WTC11 (cell line): ENCODE measurements at regions not wholly inside any gene's neighbourhood (a gene's known extent, or its start where the extent isn't known, plus 50 kb on each side); places are given as distances from the start of the nearest gene placed in this dataset.

ENCODE experiments used
- ATAC-seq: fragments of 200-7000 bp; cut with Tn5 transposase; 2 replicates; pipeline ENCODE4 v1.10.0; 2021; ENCODE audit warnings: mild to moderate bottlenecking, moderate library complexity
- CTCF ChIA-PET: fragments of 300-600 bp; sonication (Branson Sonifier 250); formaldehyde crosslinking; loops from one replicate; lab custom pipeline; 2021; ENCODE audit warnings: antibody characterized with exemption; lab: Charles Lee
- POLR2A ChIA-PET: fragments of 350-600 bp; sonication (Branson Sonifier 250); formaldehyde crosslinking; loops from one replicate; lab custom pipeline; 2021; ENCODE audit warnings: antibody characterized with exemption; lab: Charles Lee
- DNase-seq: peaks from one replicate; pipeline ENCODE4 v3.0.0; 2021; ENCODE audit warnings: low spot score
- H3K27ac Mint-ChIP-seq: 2 replicates; pipeline ENCODE4 v1.8.0; 2021; ENCODE audit warnings: mixed read lengths
- H3K27me3 Mint-ChIP-seq: 2 replicates; pipeline ENCODE4 v1.8.0; 2021; ENCODE audit warnings: low read depth, mild to moderate bottlenecking, moderate library complexity, mixed read lengths
- H3K36me3 Mint-ChIP-seq: 2 replicates; pipeline ENCODE4 v1.8.0; 2021; ENCODE audit warnings: mixed read lengths
- H3K4me1 Mint-ChIP-seq: 2 replicates; pipeline ENCODE4 v1.8.0; 2022; ENCODE audit warnings: mixed read lengths
- H3K4me3 Mint-ChIP-seq: 2 replicates; pipeline ENCODE4 v1.8.0; 2021; ENCODE audit warnings: mild to moderate bottlenecking, moderate library complexity, mixed read lengths
- H3K9me3 Mint-ChIP-seq: 2 replicates; pipeline ENCODE4 v1.8.0; 2021; ENCODE audit warnings: mixed read lengths
- ETV6 ChIP-seq: sonication (generic); formaldehyde crosslinking; IDR thresholded peaks from 2 replicates; pipeline ENCODE4 v1.8.1; 2022; ENCODE audit warnings: mild to moderate bottlenecking, missing genetic modification reagents
- GABPB1 ChIP-seq: sonication (generic); formaldehyde crosslinking; IDR thresholded peaks from 2 replicates; pipeline ENCODE4 v1.8.1; 2023; ENCODE audit warnings: mild to moderate bottlenecking, missing genetic modification reagents
- GRHL2 ChIP-seq: fragments of 250-450 bp; sonication (Bioruptor Pico); IDR thresholded peaks from 2 replicates; pipeline ENCODE4 v1.8.0; 2022; ENCODE audit warnings: mild to moderate bottlenecking, moderate library complexity; ENCODE audit not compliant: insufficient replicate concordance, severe bottlenecking
- HMGA2 ChIP-seq: fragments of 250-450 bp; sonication (Bioruptor Pico); IDR thresholded peaks from 2 replicates; pipeline ENCODE4 v1.4.0; 2021; ENCODE audit warnings: mild to moderate bottlenecking, moderate library complexity
- IRF2 ChIP-seq: sonication (generic); formaldehyde crosslinking; IDR thresholded peaks from 2 replicates; pipeline ENCODE4 v1.8.0; 2022; ENCODE audit warnings: low read depth, missing genetic modification reagents, borderline replicate concordance
- OVOL2 ChIP-seq: fragments of 250-450 bp; sonication (Bioruptor Pico); IDR thresholded peaks from 2 replicates; pipeline ENCODE4 v1.9.0; 2021; ENCODE audit warnings: mild to moderate bottlenecking, borderline replicate concordance
- SOX15 ChIP-seq: fragments of 250-450 bp; sonication (Bioruptor Pico); IDR thresholded peaks from 2 replicates; pipeline ENCODE4 v1.9.0; 2021; ENCODE audit warnings: mild to moderate bottlenecking
- TEAD1 ChIP-seq: sonication (generic); formaldehyde crosslinking; IDR thresholded peaks from 2 replicates; pipeline ENCODE4 v1.8.0; 2022; ENCODE audit warnings: mild to moderate bottlenecking, missing genetic modification reagents
- TEAD4 ChIP-seq: sonication (generic); formaldehyde crosslinking; IDR thresholded peaks from 2 replicates; pipeline ENCODE4 v1.8.0; 2022; ENCODE audit warnings: mild to moderate bottlenecking, missing genetic modification reagents
- ZBTB21 ChIP-seq: sonication (generic); formaldehyde crosslinking; IDR thresholded peaks from 2 replicates; pipeline ENCODE4 v1.8.1; 2023; ENCODE audit warnings: mild to moderate bottlenecking, missing genetic modification reagents, borderline replicate concordance
- ZNF138 ChIP-seq: sonication (generic); formaldehyde crosslinking; conservative IDR thresholded peaks from 2 replicates; pipeline ENCODE4 v1.8.1; 2022; ENCODE audit warnings: mild to moderate bottlenecking, moderate library complexity, missing genetic modification reagents
- ZNF219 ChIP-seq: sonication (generic); formaldehyde crosslinking; IDR thresholded peaks from 2 replicates; pipeline ENCODE4 v1.8.0; 2023; ENCODE audit warnings: missing genetic modification reagents, mild to moderate bottlenecking, borderline replicate concordance
- ZNF232 ChIP-seq: sonication (generic); formaldehyde crosslinking; IDR thresholded peaks from 2 replicates; pipeline ENCODE4 v1.8.0; 2022; ENCODE audit warnings: mild to moderate bottlenecking, missing genetic modification reagents
- TF ChIP-seq, protein P1 (sequence below): sonication (generic); formaldehyde crosslinking; IDR thresholded peaks from 2 replicates; pipeline ENCODE4 v1.8.1; 2023; ENCODE audit warnings: mild to moderate bottlenecking, moderate library complexity, missing genetic modification reagents
- TF ChIP-seq, protein P2 (sequence below): fragments of 200-600 bp; IDR thresholded peaks from 2 replicates; pipeline ENCODE4 v1.8.0; 2022; ENCODE audit warnings: antibody characterized with exemption
- TF ChIP-seq, protein P3 (sequence below): sonication (generic); formaldehyde crosslinking; IDR thresholded peaks from 2 replicates; pipeline ENCODE4 v1.8.0; 2022; ENCODE audit warnings: mild to moderate bottlenecking, missing genetic modification reagents
- TF ChIP-seq, protein P4 (sequence below): sonication (generic); formaldehyde crosslinking; IDR thresholded peaks from 2 replicates; pipeline ENCODE4 v1.8.1; 2022; ENCODE audit warnings: low read depth, missing genetic modification reagents, borderline replicate concordance
- TF ChIP-seq, protein P5 (sequence below): sonication (generic); formaldehyde crosslinking; IDR thresholded peaks from 2 replicates; pipeline ENCODE4 v1.8.0; 2023; ENCODE audit warnings: missing genetic modification reagents, mild to moderate bottlenecking, borderline replicate concordance
- TF ChIP-seq, protein P6 (sequence below): sonication (generic); formaldehyde crosslinking; IDR thresholded peaks from 2 replicates; pipeline ENCODE4 v1.8.1; 2023; ENCODE audit warnings: mild to moderate bottlenecking, missing genetic modification reagents, moderate library complexity
- TF ChIP-seq, protein P7 (sequence below): sonication (generic); formaldehyde crosslinking; IDR thresholded peaks from 2 replicates; pipeline ENCODE4 v1.8.1; 2022; ENCODE audit warnings: mild to moderate bottlenecking, moderate library complexity, missing genetic modification reagents
- TF ChIP-seq, protein P8 (sequence below): fragments of 250-450 bp; sonication (Bioruptor Pico); IDR thresholded peaks from 2 replicates; pipeline ENCODE4 v1.9.0; 2021; ENCODE audit warnings: mild to moderate bottlenecking

DNA sequence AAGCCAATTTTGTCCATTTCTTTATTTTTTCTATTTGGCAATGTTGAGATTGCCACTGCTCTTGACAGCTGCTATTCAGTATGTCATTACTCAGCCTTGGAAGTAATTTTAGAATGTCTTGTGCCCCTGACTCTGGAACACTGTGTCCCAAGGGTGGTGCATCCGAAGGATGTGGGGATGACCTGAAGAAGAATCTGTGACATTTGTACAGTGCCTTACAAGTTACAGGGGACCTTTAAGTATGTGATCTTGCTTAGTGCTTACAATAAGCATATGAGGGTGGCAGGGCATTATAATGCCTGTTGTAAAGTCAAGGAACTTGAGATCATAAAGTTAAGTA is 239.5 kb downstream of the REEP3 start:
- H3K4me1 Mint-ChIP-seq, result no peaks in the 10 kb centered on the region; the same call in 1 of the 2 replicates
- POLR2A ChIA-PET, result no interaction called here
- H3K27me3 Mint-ChIP-seq, result no peaks in the 10 kb centered on the region

DNA sequence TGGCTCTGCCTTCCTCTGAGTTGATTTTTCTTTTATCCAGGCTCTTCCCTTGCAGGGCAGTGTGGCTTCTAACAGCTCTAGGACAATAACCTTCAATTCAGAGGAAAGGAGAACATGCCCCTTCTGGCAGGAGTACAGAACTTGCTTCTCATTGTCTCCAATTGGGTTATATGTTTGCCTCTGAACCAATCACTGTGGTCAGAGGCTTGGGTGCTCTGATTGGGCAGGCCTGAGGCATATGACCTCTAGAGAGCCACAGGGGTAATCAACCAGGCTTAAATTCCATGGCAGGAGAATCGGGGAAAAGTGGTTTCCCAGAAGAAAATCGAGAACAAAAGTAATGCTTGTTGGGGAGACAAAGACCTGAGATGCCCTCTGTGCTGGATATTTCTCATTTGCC is 240.0 kb downstream of the REEP3 start:
- ATAC-seq, result peak; percentile 96
- CTCF ChIA-PET, result no interaction called here

More for the DNA sequence above, 239.5 kb downstream of the REEP3 start:
- no peak for ATAC-seq
- TF ChIP-seq ZNF219 (CRISPR knock-in tag), result no peak
- no peak for TF ChIP-seq SOX15 (CRISPR knock-in tag)
- no peak overlapping the region for H3K4me3 Mint-ChIP-seq
- no peak for DNase-seq
- H3K36me3 Mint-ChIP-seq, result no peaks in the 10 kb centered on the region
- H3K27ac Mint-ChIP-seq, result no peak overlapping the region
- no peaks in the 10 kb centered on the region; the same call in 1 of the 2 replicates for H3K9me3 Mint-ChIP-seq
- CTCF ChIA-PET, result no interaction called here

DNA sequence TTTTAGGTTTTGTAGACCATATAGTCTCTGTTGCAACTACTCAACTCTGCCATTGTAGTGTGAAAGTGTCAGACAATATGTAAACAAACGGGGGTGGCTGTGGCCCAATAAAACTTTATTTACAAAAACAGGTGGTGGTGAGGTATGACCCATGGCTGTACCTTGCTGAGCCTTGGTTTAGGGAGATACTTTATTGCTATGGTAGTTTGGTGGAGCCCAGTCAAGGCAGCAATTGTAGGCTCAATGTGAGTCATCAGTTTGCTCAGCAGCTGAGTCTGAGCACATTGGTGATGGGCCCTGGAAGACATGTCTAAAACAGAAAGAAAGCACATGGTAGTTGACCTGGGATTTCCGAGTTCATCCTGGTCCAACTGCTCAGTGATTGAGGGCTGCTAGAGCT is 242.5 kb downstream of the REEP3 start:
- Mint-ChIP-seq H3K27ac (no peak overlapping the region), H3K36me3 (no peaks in the 10 kb centered on the region), H3K4me3 (no peak overlapping the region), H3K4me1 (peaks cover 12% of the 10 kb centered on the region), H3K27me3 (no peaks in the 10 kb centered on the region), H3K9me3 (no peaks in the 10 kb centered on the region; the same call in 1 of the 2 replicates)
- ChIA-PET CTCF (no interaction called here), POLR2A (no interaction called here)
- DNase-seq (no peak), ATAC-seq (no peak)
- TF ChIP-seq ZNF232, result no peak
- TF ChIP-seq, protein P1, sequence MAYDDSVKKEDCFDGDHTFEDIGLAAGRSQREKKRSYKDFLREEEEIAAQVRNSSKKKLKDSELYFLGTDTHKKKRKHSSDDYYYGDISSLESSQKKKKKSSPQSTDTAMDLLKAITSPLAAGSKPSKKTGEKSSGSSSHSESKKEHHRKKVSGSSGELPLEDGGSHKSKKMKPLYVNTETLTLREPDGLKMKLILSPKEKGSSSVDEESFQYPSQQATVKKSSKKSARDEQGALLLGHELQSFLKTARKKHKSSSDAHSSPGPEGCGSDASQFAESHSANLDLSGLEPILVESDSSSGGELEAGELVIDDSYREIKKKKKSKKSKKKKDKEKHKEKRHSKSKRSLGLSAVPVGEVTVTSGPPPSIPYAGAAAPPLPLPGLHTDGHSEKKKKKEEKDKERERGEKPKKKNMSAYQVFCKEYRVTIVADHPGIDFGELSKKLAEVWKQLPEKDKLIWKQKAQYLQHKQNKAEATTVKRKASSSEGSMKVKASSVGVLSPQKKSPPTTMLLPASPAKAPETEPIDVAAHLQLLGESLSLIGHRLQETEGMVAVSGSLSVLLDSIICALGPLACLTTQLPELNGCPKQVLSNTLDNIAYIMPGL (CRISPR knock-in tag), result no peak
- TF ChIP-seq GRHL2 (CRISPR knock-in tag), result no peak
- TF ChIP-seq, protein P2, sequence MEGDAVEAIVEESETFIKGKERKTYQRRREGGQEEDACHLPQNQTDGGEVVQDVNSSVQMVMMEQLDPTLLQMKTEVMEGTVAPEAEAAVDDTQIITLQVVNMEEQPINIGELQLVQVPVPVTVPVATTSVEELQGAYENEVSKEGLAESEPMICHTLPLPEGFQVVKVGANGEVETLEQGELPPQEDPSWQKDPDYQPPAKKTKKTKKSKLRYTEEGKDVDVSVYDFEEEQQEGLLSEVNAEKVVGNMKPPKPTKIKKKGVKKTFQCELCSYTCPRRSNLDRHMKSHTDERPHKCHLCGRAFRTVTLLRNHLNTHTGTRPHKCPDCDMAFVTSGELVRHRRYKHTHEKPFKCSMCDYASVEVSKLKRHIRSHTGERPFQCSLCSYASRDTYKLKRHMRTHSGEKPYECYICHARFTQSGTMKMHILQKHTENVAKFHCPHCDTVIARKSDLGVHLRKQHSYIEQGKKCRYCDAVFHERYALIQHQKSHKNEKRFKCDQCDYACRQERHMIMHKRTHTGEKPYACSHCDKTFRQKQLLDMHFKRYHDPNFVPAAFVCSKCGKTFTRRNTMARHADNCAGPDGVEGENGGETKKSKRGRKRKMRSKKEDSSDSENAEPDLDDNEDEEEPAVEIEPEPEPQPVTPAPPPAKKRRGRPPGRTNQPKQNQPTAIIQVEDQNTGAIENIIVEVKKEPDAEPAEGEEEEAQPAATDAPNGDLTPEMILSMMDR, result no peak
- no peak for TF ChIP-seq IRF2 (CRISPR knock-in tag)
- TF ChIP-seq, protein P3, sequence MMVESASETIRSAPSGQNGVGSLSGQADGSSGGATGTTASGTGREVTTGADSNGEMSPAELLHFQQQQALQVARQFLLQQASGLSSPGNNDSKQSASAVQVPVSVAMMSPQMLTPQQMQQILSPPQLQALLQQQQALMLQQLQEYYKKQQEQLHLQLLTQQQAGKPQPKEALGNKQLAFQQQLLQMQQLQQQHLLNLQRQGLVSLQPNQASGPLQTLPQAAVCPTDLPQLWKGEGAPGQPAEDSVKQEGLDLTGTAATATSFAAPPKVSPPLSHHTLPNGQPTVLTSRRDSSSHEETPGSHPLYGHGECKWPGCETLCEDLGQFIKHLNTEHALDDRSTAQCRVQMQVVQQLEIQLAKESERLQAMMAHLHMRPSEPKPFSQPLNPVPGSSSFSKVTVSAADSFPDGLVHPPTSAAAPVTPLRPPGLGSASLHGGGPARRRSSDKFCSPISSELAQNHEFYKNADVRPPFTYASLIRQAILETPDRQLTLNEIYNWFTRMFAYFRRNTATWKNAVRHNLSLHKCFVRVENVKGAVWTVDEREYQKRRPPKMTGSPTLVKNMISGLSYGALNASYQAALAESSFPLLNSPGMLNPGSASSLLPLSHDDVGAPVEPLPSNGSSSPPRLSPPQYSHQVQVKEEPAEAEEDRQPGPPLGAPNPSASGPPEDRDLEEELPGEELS (CRISPR knock-in tag), result no peak
- no peak for TF ChIP-seq HMGA2 (CRISPR knock-in tag)
- TF ChIP-seq TEAD4 (CRISPR knock-in tag), result no peak
- TF ChIP-seq OVOL2 (CRISPR knock-in tag), result no peak
- TF ChIP-seq, protein P4, sequence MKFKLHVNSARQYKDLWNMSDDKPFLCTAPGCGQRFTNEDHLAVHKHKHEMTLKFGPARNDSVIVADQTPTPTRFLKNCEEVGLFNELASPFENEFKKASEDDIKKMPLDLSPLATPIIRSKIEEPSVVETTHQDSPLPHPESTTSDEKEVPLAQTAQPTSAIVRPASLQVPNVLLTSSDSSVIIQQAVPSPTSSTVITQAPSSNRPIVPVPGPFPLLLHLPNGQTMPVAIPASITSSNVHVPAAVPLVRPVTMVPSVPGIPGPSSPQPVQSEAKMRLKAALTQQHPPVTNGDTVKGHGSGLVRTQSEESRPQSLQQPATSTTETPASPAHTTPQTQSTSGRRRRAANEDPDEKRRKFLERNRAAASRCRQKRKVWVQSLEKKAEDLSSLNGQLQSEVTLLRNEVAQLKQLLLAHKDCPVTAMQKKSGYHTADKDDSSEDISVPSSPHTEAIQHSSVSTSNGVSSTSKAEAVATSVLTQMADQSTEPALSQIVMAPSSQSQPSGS (CRISPR knock-in tag), result no peak
- TF ChIP-seq, protein P5, sequence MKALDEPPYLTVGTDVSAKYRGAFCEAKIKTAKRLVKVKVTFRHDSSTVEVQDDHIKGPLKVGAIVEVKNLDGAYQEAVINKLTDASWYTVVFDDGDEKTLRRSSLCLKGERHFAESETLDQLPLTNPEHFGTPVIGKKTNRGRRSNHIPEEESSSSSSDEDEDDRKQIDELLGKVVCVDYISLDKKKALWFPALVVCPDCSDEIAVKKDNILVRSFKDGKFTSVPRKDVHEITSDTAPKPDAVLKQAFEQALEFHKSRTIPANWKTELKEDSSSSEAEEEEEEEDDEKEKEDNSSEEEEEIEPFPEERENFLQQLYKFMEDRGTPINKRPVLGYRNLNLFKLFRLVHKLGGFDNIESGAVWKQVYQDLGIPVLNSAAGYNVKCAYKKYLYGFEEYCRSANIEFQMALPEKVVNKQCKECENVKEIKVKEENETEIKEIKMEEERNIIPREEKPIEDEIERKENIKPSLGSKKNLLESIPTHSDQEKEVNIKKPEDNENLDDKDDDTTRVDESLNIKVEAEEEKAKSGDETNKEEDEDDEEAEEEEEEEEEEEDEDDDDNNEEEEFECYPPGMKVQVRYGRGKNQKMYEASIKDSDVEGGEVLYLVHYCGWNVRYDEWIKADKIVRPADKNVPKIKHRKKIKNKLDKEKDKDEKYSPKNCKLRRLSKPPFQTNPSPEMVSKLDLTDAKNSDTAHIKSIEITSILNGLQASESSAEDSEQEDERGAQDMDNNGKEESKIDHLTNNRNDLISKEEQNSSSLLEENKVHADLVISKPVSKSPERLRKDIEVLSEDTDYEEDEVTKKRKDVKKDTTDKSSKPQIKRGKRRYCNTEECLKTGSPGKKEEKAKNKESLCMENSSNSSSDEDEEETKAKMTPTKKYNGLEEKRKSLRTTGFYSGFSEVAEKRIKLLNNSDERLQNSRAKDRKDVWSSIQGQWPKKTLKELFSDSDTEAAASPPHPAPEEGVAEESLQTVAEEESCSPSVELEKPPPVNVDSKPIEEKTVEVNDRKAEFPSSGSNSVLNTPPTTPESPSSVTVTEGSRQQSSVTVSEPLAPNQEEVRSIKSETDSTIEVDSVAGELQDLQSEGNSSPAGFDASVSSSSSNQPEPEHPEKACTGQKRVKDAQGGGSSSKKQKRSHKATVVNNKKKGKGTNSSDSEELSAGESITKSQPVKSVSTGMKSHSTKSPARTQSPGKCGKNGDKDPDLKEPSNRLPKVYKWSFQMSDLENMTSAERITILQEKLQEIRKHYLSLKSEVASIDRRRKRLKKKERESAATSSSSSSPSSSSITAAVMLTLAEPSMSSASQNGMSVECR (CRISPR knock-in tag), result no peak

More for the DNA sequence above, 240.0 kb downstream of the REEP3 start:
- no peak for DNase-seq
- H3K4me1 Mint-ChIP-seq, result peaks cover under 1% of the 10 kb centered on the region
- H3K36me3 Mint-ChIP-seq, result no peaks in the 10 kb centered on the region
- POLR2A ChIA-PET, result no interaction called here
- TF ChIP-seq ETV6 (CRISPR knock-in tag) (no peak), TEAD1 (CRISPR knock-in tag) (no peak), GABPB1 (CRISPR knock-in tag) (no peak), ZNF232 (no peak), ZNF138 (CRISPR knock-in tag) (no peak), ZBTB21 (CRISPR knock-in tag) (no peak)
- TF ChIP-seq, protein P6, sequence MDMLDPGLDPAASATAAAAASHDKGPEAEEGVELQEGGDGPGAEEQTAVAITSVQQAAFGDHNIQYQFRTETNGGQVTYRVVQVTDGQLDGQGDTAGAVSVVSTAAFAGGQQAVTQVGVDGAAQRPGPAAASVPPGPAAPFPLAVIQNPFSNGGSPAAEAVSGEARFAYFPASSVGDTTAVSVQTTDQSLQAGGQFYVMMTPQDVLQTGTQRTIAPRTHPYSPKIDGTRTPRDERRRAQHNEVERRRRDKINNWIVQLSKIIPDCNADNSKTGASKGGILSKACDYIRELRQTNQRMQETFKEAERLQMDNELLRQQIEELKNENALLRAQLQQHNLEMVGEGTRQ, result 0 out of 2 replicates have a peak, but pooled peaks have one; percentile 16
- TF ChIP-seq, protein P7, sequence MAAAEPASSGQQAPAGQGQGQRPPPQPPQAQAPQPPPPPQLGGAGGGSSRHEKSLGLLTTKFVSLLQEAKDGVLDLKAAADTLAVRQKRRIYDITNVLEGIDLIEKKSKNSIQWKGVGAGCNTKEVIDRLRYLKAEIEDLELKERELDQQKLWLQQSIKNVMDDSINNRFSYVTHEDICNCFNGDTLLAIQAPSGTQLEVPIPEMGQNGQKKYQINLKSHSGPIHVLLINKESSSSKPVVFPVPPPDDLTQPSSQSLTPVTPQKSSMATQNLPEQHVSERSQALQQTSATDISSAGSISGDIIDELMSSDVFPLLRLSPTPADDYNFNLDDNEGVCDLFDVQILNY (CRISPR knock-in tag), result no peak
- TF ChIP-seq, protein P8, sequence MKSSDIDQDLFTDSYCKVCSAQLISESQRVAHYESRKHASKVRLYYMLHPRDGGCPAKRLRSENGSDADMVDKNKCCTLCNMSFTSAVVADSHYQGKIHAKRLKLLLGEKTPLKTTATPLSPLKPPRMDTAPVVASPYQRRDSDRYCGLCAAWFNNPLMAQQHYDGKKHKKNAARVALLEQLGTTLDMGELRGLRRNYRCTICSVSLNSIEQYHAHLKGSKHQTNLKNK (CRISPR knock-in tag), result no peak
- H3K27ac Mint-ChIP-seq, result no peak overlapping the region
- H3K9me3 Mint-ChIP-seq, result no peaks in the 10 kb centered on the region; the same call in 1 of the 2 replicates
- H3K27me3 Mint-ChIP-seq, result no peaks in the 10 kb centered on the region
- H3K4me3 Mint-ChIP-seq, result no peak overlapping the region
